IMR-90 (cell line): ENCODE measurements at regions not wholly inside any gene's neighbourhood (a gene's known extent, or its start where the extent isn't known, plus 50 kb on each side); places are given as distances from the start of the nearest gene placed in this dataset.

Source experiments
- ATAC-seq: fragments of 200-7000 bp; cut with Tn5 transposase; 2 replicates; pipeline ENCODE4 v1.9.1; 2020; ENCODE audit warnings: low read depth, mild to moderate bottlenecking, moderate library complexity
- BruUV-seq: library from RNA; stranded (reverse); fragments of 400-500 nt; replicated peaks from 2 replicates; lab custom pipeline; 2021; lab: Mats Ljungman, UMichigan
- CTCF ChIA-PET: fragments of 300-600 bp; formaldehyde crosslinking; extraction: SDS; loops from one replicate; lab custom pipeline; 2021; ENCODE audit warnings: antibody characterized with exemption; lab: Yijun Ruan, JAX
- POLR2A ChIA-PET: fragments of 300-600 bp; sonication (Branson Sonifier 250); formaldehyde crosslinking; loops from one replicate; lab custom pipeline; 2022; ENCODE audit warnings: antibody characterized with exemption; ENCODE audit not compliant: unreplicated experiment; lab: Charles Lee
- DNase-seq: peaks from one replicate; pipeline ENCODE4 v3.0.0; 2013
- H2AFZ ChIP-seq: replicated peaks from 2 replicates; pipeline ENCODE3; 2013; ENCODE audit warnings: low read length, mild to moderate bottlenecking; ENCODE audit not compliant: poor library complexity
- H2AK5ac ChIP-seq: 2 replicates; pipeline ENCODE4 v1.6.1; 2013; ENCODE audit warnings: low read depth, low read length, inconsistent platforms
- H2AK9ac ChIP-seq: replicated peaks from 2 replicates; pipeline ENCODE3; 2013; ENCODE audit warnings: mild to moderate bottlenecking, low read depth, low read length, moderate library complexity; ENCODE audit not compliant: poor library complexity
- H2BK120ac ChIP-seq: 2 replicates; pipeline ENCODE4 v1.6.1; 2013; ENCODE audit warnings: low read depth, low read length, inconsistent platforms
- H2BK15ac ChIP-seq: 3 replicates; pipeline ENCODE4 v1.6.1; 2013; ENCODE audit warnings: low read depth, low read length, inconsistent platforms
- H2BK20ac ChIP-seq: 2 replicates; pipeline ENCODE4 v1.6.1; 2013; ENCODE audit warnings: low read depth, mild to moderate bottlenecking, inconsistent platforms, low read length, moderate library complexity
- H2BK5ac ChIP-seq: 2 replicates; pipeline ENCODE4 v1.6.1; 2013; ENCODE audit warnings: mild to moderate bottlenecking, low read depth, low read length, inconsistent platforms; ENCODE audit not compliant: poor library complexity, severe bottlenecking
- H3K14ac ChIP-seq: replicated peaks from 2 replicates; pipeline ENCODE4 v1.6.1; 2013; ENCODE audit warnings: low read depth, low read length, inconsistent platforms
- H3K18ac ChIP-seq: 2 replicates; pipeline ENCODE4 v1.6.1; 2013; ENCODE audit warnings: low read depth, low read length, control low read depth
- H3K23ac ChIP-seq: 2 replicates; pipeline ENCODE4 v1.6.1; 2013; ENCODE audit warnings: low read depth, low read length, inconsistent platforms
- H3K27ac ChIP-seq: 2 replicates; pipeline ENCODE4 v1.5.1; 2013; ENCODE audit warnings: mild to moderate bottlenecking, control low read depth, low read length; ENCODE audit not compliant: insufficient read depth
- H3K27me3 ChIP-seq: 2 replicates; pipeline ENCODE4 v1.6.1; 2013; ENCODE audit warnings: low read length; ENCODE audit not compliant: control insufficient read depth, insufficient read depth
- H3K36me3 ChIP-seq: 2 replicates; pipeline ENCODE4 v1.6.1; 2013; ENCODE audit warnings: low read length, mixed read lengths; ENCODE audit not compliant: control insufficient read depth, insufficient read depth
- H3K4ac ChIP-seq: 2 replicates; pipeline ENCODE4 v1.6.1; 2013; ENCODE audit warnings: low read depth, low read length, inconsistent platforms
- H3K4me1 ChIP-seq: 2 replicates; pipeline ENCODE4 v1.6.1; 2013; ENCODE audit warnings: low read length, mixed read lengths; ENCODE audit not compliant: control insufficient read depth, insufficient read depth
- H3K4me2 ChIP-seq: 2 replicates; pipeline ENCODE4 v1.6.1; 2013; ENCODE audit warnings: low read depth, mild to moderate bottlenecking, control low read depth, low read length, moderate library complexity
- H3K4me3 ChIP-seq: 2 replicates; pipeline ENCODE4 v1.5.1; 2013; ENCODE audit warnings: low read depth, mild to moderate bottlenecking, control low read depth, low read length, moderate library complexity; ENCODE audit not compliant: insufficient read depth
- H3K56ac ChIP-seq: 2 replicates; pipeline ENCODE4 v1.6.1; 2013; ENCODE audit warnings: low read length, inconsistent platforms; ENCODE audit not compliant: insufficient read depth; ENCODE audit errors: extremely low read depth
- H3K79me1 ChIP-seq, 2 experiments: 2 replicates each; pipeline ENCODE4 v1.6.1; 2013; ENCODE audit warnings: low read length in 2 of 2, inconsistent platforms in 1 of 2, low read depth in 1 of 2
- H3K9ac ChIP-seq: 2 replicates; pipeline ENCODE4 v1.6.1; 2013; ENCODE audit warnings: low read depth, low read length, control low read depth
- H3K9me1 ChIP-seq: 2 replicates; pipeline ENCODE4 v1.6.1; 2013; ENCODE audit warnings: low read length, inconsistent platforms; ENCODE audit not compliant: insufficient read depth
- H3K9me3 ChIP-seq: 2 replicates; pipeline ENCODE4 v1.6.1; 2013; ENCODE audit warnings: low read length; ENCODE audit not compliant: control insufficient read depth, insufficient read depth
- H4K20me1 ChIP-seq: 2 replicates; pipeline ENCODE4 v1.6.1; 2013; ENCODE audit warnings: low read length, inconsistent platforms; ENCODE audit not compliant: insufficient read depth
- H4K5ac ChIP-seq: 2 replicates; pipeline ENCODE4 v1.6.1; 2013; ENCODE audit warnings: mild to moderate bottlenecking, low read depth, low read length, control low read depth
- H4K8ac ChIP-seq, 2 experiments: 2 replicates each; pipeline ENCODE4 v1.6.1; 2013; ENCODE audit warnings: low read depth in 2 of 2, low read length in 2 of 2, control low read depth in 1 of 2, inconsistent platforms in 1 of 2
- H4K91ac ChIP-seq: 2 replicates; pipeline ENCODE4 v1.6.1; 2013; ENCODE audit warnings: low read depth, low read length, inconsistent platforms; ENCODE audit not compliant: insufficient read depth
- FOS ChIP-seq: fragments of 150-350 bp; IDR thresholded peaks from 2 replicates; pipeline ENCODE4 v1.6.1; 2016; ENCODE audit warnings: low read depth, low read length
- RAD21 ChIP-seq: IDR thresholded peaks from 2 replicates; pipeline ENCODE4 v1.6.1; 2012; ENCODE audit warnings: low read length, improper control_type of control experiment
- WGBS, 2 experiments: methylation state at CpG; one replicate each; pipeline versions ENCODE4 v1.1.5 to v1.1.7; 2013; ENCODE audit warnings: missing lambda C conversion rate in 2 of 2; ENCODE audit not compliant: insufficient read length in 1 of 2; ENCODE audit errors: extremely low coverage in 2 of 2; 5-methylcytosine and 5-hydroxymethylcytosine counted together
- dilution Hi-C: fragments of 300-500 bp; cut with HindIII; formaldehyde crosslinking; loops from one replicate; pipeline ENCODE4 v1.14.3; 2018; ENCODE audit warnings: low sequenced_read_pairs; ENCODE audit not compliant: unreplicated experiment
- in situ Hi-C: fragments of 300-500 bp; cut with MboI; formaldehyde crosslinking; loops from 3 replicates; pipeline ENCODE4 v1.14.3; 2019; ENCODE audit warnings: low sequenced_read_pairs, inconsistent platforms, mixed read lengths
- intact Hi-C: fragments of 100-400 bp; cut with micrococcal nuclease; formaldehyde crosslinking; loops from 2 replicates; pipeline ENCODE4 v1.10.0; 2022

GRCh38 chrX:103442536-103442901 lies 66.2 kb downstream of the BEX3 start:
- no peak overlapping the region for H3K14ac ChIP-seq
- no peak overlapping the region for H3K4ac ChIP-seq
- H2AK9ac ChIP-seq: no peak overlapping the region
- no peak overlapping the region for H3K4me2 ChIP-seq
- no peaks in the 10 kb centered on the region for H3K79me1 ChIP-seq
- dilution Hi-C loops: no loop called here
- H2BK20ac ChIP-seq: no peak overlapping the region
- H3K9ac ChIP-seq: no peak overlapping the region
- H2BK15ac ChIP-seq: no peak overlapping the region
- H3K18ac ChIP-seq: peak overlapping the region; percentile 55
- H4K8ac ChIP-seq: no peak overlapping the region
- no peak overlapping the region for H2BK120ac ChIP-seq
- ChIA-PET CTCF (no interaction called here), POLR2A (no interaction called here)
- H3K9me3 ChIP-seq: no peaks in the 10 kb centered on the region
- H3K4me3 ChIP-seq: no peak overlapping the region
- ATAC-seq: peak; percentile 73
- no peak overlapping the region for H4K5ac ChIP-seq
- no peak overlapping the region for H3K56ac ChIP-seq
- H3K23ac ChIP-seq: no peak overlapping the region
- peak overlapping the region; percentile 70 for H2BK5ac ChIP-seq
- H4K20me1 ChIP-seq: no peaks in the 10 kb centered on the region
- no peak for TF ChIP-seq RAD21
- TF ChIP-seq FOS: no peak
- H3K27me3 ChIP-seq: no peaks in the 10 kb centered on the region; the same call in 1 of the 2 replicates
- intact Hi-C loops: no loop called here
- no TSS peak for BruUV-seq
- H4K91ac ChIP-seq: no peak overlapping the region
- no peak overlapping the region for H3K27ac ChIP-seq
- peak; percentile 78 for DNase-seq
- 20% methylated on average over 3 of the region's 6 CpGs; no CpG with 5 or more reads in 1 of the 2 experiments for WGBS, 2 experiments
- no peaks in the 10 kb centered on the region for H3K36me3 ChIP-seq
- 0 out of 2 replicates have a peak, but pooled peaks cover under 1% of the 10 kb centered on the region for H3K9me1 ChIP-seq
- H3K4me1 ChIP-seq: peaks cover 3% of the 10 kb centered on the region; the same call in 1 of the 2 replicates
- in situ Hi-C loops: no loop called here
- H2AK5ac ChIP-seq: no peak overlapping the region
- H2AFZ ChIP-seq: no peak overlapping the region
